ACC112 (cell line): ENCODE measurements at regions not wholly inside any gene's neighbourhood (a gene's known extent, or its start where the extent isn't known, plus 50 kb on each side); places are given as distances from the start of the nearest gene placed in this dataset.
A peak's percentile ranks its signal among the peaks of the same experiment; 100 is the strongest.

Experiments
- H2AFZ ChIP-seq: fragments of 200-600 bp; sonication (generic); one replicate; pipeline ENCODE4 v1.6.0; 2017; ENCODE audit warnings: antibody characterized with exemption, low read length; ENCODE audit not compliant: unreplicated experiment
- H3K27ac ChIP-seq: fragments of 200-600 bp; sonication (generic); 2 replicates; pipeline ENCODE4 v1.5.1; 2014; ENCODE audit warnings: low read depth, mild to moderate bottlenecking, antibody characterized with exemption, low read length, moderate library complexity
- H3K27me3 ChIP-seq: fragments of 200-600 bp; sonication (generic); 2 replicates; pipeline ENCODE4 v1.6.1; 2014; ENCODE audit warnings: mild to moderate bottlenecking, antibody characterized with exemption, low read length, moderate library complexity, mixed read lengths; ENCODE audit not compliant: insufficient read depth
- H3K36me3 ChIP-seq: fragments of 200-600 bp; sonication (generic); 2 replicates; pipeline ENCODE4 v1.6.1; 2016; ENCODE audit warnings: mild to moderate bottlenecking, antibody characterized with exemption, low read length, moderate library complexity, mixed read lengths; ENCODE audit not compliant: insufficient read depth
- H3K4me1 ChIP-seq: fragments of 200-600 bp; sonication (generic); one replicate; pipeline ENCODE4 v1.6.1; 2016; ENCODE audit warnings: low read length, mixed read lengths; ENCODE audit not compliant: insufficient read depth, unreplicated experiment, control insufficient read depth
- H3K4me3 ChIP-seq: fragments of 200-600 bp; sonication (generic); 2 replicates; pipeline ENCODE4 v1.5.1; 2014; ENCODE audit warnings: mild to moderate bottlenecking, low read depth, low read length
- H3K79me2 ChIP-seq: fragments of 200-600 bp; sonication (generic); one replicate; pipeline ENCODE4 v1.6.0; 2016; ENCODE audit warnings: low read length; ENCODE audit not compliant: control insufficient read depth, unreplicated experiment, insufficient read depth

DNA sequence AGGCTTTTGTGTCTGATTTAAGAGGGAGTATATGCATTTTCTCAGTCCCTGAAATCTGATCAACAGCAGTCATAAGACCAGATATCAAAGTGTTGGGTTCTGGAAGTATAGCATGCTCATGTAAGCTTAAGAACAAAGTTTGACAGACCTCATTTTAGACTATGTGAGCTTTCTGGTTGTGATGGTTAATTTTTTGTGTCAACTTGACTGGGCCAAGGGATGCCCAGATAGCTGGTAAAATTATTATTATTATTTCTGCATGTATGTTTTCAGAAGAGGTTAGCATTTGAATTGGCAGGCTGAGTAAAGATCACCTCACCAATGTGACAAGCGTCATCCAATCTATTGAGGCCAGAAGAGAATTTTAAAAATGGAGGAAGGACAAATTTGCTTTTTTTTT, 63.5 kb upstream of the FRMD4A start:
- Histone ChIP-seq H2AFZ (no peak overlapping the region), H3K27ac (no peak overlapping the region), H3K27me3 (peaks cover 12% of the 10 kb centered on the region; the same call in 1 of the 2 replicates)

DNA sequence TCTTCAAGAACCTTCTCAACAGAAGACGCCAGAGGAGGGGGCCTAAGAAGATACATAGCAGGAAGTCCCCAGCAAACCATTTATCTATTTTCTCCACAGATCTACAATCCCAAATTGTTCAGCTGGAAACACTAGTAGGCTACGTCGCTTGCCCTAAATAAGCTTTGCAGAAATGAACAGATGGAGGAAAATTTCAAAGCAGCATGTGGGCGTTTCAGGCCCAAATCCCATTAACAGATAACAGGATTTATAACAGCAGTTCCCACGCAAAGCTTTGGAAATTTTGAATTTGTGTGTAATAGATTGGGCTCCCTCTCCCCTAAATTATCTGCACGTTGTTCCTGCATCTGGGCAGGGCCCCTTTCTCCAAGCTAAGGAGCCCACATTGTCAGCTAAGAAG, 60.6 kb upstream of the FRMD4A start:
- Histone ChIP-seq H3K27me3 (peaks cover 12% of the 10 kb centered on the region; the same call in 1 of the 2 replicates), H3K4me3 (no peak overlapping the region), H3K79me2 (no peaks in the 10 kb centered on the region), H2AFZ (no peak overlapping the region), H3K4me1 (peaks cover 6% of the 10 kb centered on the region), H3K36me3 (no peaks in the 10 kb centered on the region), H3K27ac (no peak overlapping the region)

More for the DNA sequence above, 63.5 kb upstream of the FRMD4A start:
- Histone ChIP-seq H3K4me3 (no peak overlapping the region), H3K4me1 (peaks cover 16% of the 10 kb centered on the region), H3K36me3 (no peaks in the 10 kb centered on the region), H3K79me2 (no peaks in the 10 kb centered on the region)

DNA sequence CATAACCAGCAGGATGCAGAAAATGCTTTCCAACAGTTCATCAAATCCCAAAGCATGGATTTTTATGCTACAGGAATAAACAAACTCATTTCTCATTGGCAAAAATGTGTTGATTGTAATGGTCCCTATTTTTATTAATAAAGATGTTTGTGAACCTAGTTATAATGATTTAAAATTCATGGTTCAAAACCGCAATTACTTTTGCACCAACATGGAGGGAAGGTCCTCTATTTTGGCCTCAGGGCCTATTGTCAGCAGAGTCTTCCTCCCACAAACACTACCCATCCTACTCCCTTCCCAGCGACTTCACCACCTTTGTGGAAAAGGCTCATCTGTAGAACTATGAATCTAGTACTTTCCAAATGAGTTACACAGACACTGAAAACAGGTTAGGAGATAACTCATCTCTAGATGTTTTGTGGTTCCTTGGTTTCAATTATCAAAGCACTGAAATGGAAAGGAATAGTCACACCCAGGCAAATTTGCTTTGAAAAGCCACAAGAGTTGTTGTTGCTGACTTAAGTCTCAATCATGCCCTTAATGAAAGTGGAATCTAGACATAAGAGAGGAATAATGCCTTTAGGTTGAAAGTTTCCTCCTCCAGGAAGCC, 59.4 kb upstream of the FRMD4A start:
- Histone ChIP-seq H3K4me3 (no peak overlapping the region), H3K27ac (no peak overlapping the region), H2AFZ (no peak overlapping the region), H3K27me3 (peaks cover 12% of the 10 kb centered on the region; the same call in 1 of the 2 replicates), H3K4me1 (peaks cover 12% of the 10 kb centered on the region), H3K79me2 (no peaks in the 10 kb centered on the region), H3K36me3 (no peaks in the 10 kb centered on the region)

DNA sequence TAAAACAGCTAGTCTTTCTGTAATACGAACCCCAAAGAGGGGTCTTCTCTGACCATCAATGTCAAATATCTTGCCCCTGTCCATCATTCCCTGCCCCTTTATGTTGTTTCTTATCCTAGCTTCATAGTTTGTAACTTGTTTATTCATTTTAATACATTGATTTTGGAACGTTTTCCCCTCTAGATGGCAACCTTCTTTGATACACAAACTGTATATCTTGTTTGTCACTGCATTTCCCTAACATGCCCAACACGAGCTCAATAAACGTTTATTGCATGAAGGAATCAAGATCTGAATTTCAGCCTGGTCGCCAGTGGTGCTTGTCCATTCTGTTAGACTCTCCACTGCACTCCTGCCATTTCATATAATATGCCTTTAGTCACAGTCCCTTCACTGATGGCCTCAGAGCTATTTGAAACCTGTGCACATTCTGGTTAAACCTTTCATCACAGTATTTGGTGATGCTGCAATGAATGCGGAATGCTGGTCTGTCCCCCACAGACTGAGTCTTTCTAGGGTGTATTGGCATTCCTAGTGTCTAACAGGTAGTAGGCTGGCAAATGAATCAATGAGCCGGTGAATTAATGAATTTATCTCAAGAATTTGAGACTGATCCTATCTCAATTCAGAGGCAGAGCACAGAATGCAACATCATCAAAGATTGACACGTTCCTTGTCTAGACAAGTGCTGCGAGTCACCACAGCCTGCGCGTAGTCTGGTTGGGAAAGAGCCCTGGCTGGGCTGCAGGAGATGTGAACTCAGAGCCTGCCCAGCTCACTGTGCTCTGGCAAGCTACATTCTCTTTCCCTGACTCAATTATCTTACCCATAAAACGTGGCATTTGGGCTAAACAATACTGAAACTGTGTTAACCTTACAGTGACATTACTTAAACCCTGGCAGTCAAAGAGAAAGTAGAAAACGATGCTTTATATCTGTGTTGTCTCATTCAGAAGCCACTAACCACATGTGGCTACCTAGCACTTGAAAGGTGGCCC, 55.2 kb upstream of the FRMD4A start:
- Histone ChIP-seq H3K36me3 (no peaks in the 10 kb centered on the region), H3K79me2 (no peaks in the 10 kb centered on the region), H3K4me3 (peak overlapping the region; percentile 18; the same call in 1 of the 2 replicates), H3K27me3 (peaks cover 4% of the 10 kb centered on the region; the same call in 1 of the 2 replicates), H3K27ac (peak overlapping the region; percentile 78), H2AFZ (no peak overlapping the region), H3K4me1 (peaks cover 14% of the 10 kb centered on the region)

DNA sequence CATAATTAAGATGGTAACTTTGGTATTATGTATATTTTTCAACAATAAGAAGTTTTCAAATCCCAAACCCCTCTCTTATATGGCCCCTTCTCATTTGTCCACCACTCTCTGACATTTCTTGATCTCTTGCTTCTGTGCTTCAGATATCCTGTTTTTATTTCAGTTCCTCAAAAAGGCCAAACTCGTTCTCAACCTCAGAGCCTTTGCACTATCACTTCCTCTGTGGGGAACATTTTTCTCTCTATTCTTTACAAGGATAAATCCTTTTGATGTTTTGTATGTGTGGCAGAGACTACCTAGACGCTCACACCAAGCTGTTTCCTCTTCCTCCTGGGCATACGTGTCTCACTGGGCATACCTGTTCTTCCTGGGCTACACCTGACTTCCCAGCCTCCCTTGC, 54.2 kb upstream of the FRMD4A start:
- H2AFZ ChIP-seq: no peak overlapping the region
- no peaks in the 10 kb centered on the region for H3K36me3 ChIP-seq
- peaks cover 4% of the 10 kb centered on the region; the same call in 1 of the 2 replicates for H3K27me3 ChIP-seq
- H3K79me2 ChIP-seq: no peaks in the 10 kb centered on the region
- H3K4me1 ChIP-seq: peaks cover 14% of the 10 kb centered on the region
- H3K27ac ChIP-seq: no peak overlapping the region
- no peak overlapping the region for H3K4me3 ChIP-seq

DNA sequence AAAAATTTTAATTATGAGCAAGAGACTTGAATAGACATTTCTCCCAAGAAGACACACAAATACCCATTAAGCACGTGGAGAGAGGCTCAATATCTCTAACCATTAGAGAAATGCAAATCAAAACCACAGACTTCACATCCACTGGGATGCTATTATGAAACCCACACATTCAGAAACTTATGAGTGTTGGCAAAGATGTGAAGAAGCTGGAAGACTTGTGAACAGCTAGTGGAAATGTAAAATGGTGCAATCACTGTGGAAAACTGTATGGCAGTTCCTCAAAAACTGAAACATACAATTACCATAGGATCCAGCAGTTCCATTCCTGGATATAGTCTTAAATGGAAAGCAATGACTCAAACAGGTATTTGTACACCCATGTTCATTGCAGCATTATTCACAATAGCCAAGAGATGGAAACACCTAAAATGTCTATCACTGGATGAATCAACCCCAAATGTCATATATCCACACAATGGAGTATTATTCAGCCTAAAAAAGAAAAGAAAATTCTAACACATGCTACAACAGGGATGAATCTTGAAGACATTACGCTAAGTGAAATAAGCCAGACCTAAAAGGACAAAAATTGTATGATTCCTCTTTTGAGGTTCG, 53.5 kb upstream of the FRMD4A start:
- Histone ChIP-seq H3K27ac (no peak overlapping the region), H3K4me1 (peaks cover 14% of the 10 kb centered on the region), H3K4me3 (no peak overlapping the region), H3K79me2 (no peaks in the 10 kb centered on the region), H2AFZ (no peak overlapping the region), H3K36me3 (no peaks in the 10 kb centered on the region), H3K27me3 (peaks cover 11% of the 10 kb centered on the region; the same call in 1 of the 2 replicates)

DNA sequence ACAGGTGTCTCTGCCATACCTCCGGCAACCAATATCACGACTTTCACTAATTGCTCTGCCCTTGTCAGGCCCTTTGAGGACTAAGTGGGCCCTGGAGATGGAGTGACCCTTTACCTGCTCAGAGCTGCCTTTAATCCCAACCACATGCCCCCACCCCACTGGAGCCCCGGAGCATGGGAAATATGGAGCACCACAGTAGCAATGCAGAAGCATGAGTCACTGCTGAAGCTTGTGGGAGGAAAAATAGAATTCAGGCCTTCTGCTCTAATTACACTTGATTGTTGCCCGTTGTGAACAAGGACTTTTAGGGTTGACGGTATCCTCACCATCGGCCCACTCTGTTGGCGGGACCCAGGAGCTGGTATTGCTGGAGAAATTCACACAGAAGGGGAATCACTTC, 52.5 kb upstream of the FRMD4A start:
- Histone ChIP-seq H3K79me2 (no peaks in the 10 kb centered on the region), H3K4me1 (peaks cover 14% of the 10 kb centered on the region), H3K27me3 (peaks cover 21% of the 10 kb centered on the region; the same call in 1 of the 2 replicates), H2AFZ (no peak overlapping the region), H3K36me3 (no peaks in the 10 kb centered on the region), H3K4me3 (no peak overlapping the region), H3K27ac (no peak overlapping the region)

DNA sequence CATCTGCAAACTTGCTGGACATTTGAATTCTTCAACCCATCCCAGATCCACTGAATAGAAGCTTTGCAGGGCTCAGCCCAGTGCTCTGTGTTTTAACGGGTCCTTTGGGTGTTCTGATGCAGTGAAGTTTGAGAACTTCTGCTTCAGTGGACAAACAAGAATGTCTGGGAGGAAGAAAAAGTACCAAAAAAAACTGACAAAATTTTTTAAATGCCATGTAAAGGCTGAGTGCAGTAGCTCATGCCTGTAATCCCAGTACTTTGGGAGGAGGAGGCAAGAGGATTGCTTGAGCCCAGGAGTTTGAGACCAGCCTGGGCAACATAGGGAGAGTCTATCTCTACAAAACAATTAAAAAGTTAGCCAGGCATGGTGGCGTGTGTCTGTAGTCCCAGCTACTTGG, 51.8 kb upstream of the FRMD4A start:
- no peak overlapping the region for H3K4me3 ChIP-seq
- H3K27ac ChIP-seq: no peak overlapping the region
- peaks cover 14% of the 10 kb centered on the region for H3K4me1 ChIP-seq
- H3K27me3 ChIP-seq: peaks cover 23% of the 10 kb centered on the region; the same call in 1 of the 2 replicates
- H2AFZ ChIP-seq: no peak overlapping the region
- no peaks in the 10 kb centered on the region for H3K36me3 ChIP-seq
- H3K79me2 ChIP-seq: no peaks in the 10 kb centered on the region

DNA sequence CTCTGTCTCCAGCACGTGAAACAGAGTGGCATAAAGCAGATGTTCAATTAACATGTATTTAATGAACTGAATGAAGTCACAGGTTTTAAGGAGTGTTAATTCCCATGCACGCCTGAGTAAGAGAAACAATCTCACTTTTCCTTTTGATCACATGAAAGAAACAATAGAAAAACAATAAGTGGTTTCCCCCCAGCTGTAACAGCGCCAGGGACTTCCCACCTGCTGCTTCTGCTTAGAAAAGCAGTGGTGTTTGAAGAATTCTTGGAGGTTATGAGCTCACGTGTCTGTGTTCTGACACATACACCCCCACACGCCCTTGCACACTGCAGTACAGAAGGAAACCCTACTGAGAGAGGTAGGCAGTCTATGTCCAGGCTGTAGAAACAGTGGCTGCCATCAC, 51.3 kb upstream of the FRMD4A start:
- Histone ChIP-seq H3K27me3 (peaks cover 23% of the 10 kb centered on the region; the same call in 1 of the 2 replicates), H3K27ac (no peak overlapping the region)

DNA sequence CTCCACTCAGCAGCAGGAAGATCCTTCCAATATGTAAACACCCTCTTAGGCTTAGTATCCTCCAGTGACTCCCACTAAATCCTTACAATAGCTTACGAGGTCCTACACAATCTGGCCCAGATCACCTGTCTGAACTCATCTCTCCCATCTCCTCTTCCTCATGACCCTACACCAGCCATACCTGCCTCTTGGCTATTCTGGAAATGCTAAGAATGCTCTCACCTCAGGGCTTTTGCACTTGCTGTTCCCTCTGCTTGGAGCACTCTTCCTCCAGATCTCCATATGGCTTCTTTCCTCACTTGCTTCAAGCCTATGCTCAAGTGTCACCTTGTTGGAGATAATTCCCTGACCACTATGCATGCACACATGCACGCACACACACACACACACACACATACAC, 50.8 kb upstream of the FRMD4A start:
- H3K4me3 ChIP-seq: no peak overlapping the region
- H3K79me2 ChIP-seq: no peaks in the 10 kb centered on the region
- H3K27me3 ChIP-seq: peaks cover 23% of the 10 kb centered on the region; the same call in 1 of the 2 replicates
- H2AFZ ChIP-seq: no peak overlapping the region
- H3K4me1 ChIP-seq: peaks cover 11% of the 10 kb centered on the region
- H3K36me3 ChIP-seq: no peaks in the 10 kb centered on the region
- no peak overlapping the region for H3K27ac ChIP-seq

More for the DNA sequence above, 51.3 kb upstream of the FRMD4A start:
- no peak overlapping the region for H3K4me3 ChIP-seq
- no peaks in the 10 kb centered on the region for H3K36me3 ChIP-seq
- no peak overlapping the region for H2AFZ ChIP-seq
- H3K4me1 ChIP-seq: peaks cover 14% of the 10 kb centered on the region
- H3K79me2 ChIP-seq: no peaks in the 10 kb centered on the region
